ENCODE measurements at regions not wholly inside any gene's neighbourhood (a gene's known extent, or its start where the extent isn't known, plus 50 kb on each side); places are given as distances from the start of the nearest gene placed in this dataset.
"Not testable (repeated sequence)": the region's sequence is repeated elsewhere in the genome, so short reads cannot be mapped to it uniquely, and the experiment has no call there.

DNA sequence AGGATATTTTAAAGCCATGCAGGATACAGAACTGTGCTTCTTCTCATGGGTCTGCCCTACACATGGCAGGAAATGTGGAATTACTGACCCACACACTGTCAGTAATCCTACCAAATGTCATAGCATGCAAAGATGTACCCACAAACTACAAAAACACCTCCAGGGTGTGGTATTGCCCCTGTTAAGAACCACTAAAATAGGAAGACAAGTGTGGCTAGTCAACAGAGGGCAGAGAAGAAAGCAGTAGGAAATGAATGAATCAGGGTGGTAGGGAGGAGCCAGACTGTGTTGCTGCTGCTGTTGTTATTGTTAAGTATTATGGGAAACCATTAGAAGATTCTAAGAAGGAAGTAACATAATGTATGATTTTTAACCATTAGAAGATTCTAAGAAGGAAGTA is 556.7 kb upstream of the ACVR2A start:
- DNase-seq (ENCODE audit: low spot score), result no peak

DNA sequence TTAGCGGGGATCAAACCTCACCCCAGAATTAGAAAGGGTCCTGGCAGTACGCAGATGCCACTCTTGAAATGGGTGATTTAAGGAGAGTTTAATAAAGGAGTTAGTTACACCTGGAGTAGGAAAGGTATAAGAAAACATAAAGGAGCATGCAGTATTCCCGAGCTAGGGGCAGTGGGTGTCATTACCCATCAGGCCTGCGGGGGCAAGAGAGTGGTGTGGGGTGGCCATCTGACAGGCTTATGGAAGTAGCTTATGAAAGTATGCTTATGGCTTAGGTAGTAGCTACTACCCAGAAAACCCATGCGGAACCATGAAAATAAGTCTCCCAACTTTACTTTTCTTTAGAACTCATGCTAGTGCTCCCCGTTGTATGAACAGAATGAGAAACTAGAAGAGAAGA is 568.9 kb upstream of the ACVR2A start:
- no peak for DNase-seq (ENCODE audit: low spot score)

DNA sequence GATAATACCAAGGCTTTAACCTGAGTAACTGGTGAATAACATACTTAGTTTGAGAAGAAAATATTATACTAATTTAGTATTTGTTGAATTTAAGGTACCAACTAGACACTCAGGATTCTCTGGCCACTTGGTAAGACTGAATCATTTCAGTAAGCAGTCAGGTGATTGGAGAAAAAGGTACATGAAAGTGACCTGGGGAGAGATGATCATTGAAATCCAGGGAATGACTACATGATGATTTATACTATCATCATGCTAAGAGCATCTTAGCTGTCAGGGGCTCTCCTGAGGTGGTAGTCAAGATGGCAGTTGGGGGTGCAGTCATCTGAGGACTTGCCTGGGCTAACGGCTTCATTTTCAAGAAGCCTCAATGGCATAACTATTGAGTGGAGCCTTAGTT is 571.2 kb upstream of the ACVR2A start:
- DNase-seq (ENCODE audit: low spot score), result no peak

DNA sequence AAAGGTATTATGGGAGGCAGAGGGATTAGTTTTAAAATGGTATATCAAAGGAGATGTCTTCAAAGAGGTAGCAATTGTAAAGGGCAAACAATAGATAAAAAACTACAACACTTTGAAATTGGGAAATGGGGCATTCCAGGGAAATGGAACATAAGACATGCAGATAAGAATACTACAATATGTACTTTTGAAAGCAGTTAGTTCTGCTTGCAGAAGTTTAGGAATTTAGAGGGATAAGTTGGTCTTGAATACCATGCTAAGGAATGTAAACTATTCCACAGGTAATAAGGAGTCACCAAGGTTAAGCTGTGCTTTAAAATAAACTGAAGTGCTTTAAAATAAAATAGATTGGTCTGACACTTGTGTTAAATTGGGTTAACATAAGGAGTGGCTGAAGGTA is 571.7 kb upstream of the ACVR2A start:
- no peak for DNase-seq (ENCODE audit: low spot score)

DNA sequence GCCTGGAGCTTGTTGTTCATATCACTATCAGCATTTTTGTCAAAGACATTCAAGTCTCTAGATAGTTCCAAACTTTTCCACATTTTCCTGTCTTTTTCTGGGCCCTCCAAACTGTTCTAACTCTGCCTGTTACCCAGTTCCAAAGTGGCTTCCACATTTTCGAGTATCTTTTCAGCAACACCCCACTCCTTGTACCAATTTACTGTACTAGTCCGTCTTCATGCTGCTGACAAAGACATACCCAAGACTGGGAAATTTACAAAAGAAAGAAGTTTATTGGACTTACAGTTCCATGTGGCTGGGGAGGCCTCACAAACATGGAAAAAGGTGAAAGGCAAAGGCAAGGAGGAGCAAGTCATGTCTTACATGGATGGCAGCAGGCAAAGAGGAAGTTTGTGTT is 575.2 kb upstream of the ACVR2A start:
- DNase-seq (ENCODE audit: low spot score), result not testable (repeated sequence)

DNA sequence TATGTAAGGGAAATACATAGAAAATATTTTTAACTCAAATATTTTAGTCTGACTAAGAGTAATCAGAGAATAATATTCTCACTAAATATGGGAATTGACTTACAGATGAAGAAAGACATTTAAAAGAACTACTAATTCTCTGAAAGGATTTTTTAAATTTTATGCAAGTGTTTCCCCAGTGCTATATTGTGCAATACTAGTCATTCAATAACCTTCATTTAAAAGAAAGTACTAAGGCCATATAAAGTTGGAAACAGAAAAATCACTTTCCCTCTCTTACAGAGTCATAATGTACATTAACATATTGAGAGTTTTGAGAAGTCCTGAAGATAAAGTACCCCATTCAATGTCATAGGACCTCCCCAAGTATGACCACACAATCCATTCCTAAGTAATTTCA is 584.6 kb upstream of the ACVR2A start:
- no peak for DNase-seq (ENCODE audit: low spot score)

DNA sequence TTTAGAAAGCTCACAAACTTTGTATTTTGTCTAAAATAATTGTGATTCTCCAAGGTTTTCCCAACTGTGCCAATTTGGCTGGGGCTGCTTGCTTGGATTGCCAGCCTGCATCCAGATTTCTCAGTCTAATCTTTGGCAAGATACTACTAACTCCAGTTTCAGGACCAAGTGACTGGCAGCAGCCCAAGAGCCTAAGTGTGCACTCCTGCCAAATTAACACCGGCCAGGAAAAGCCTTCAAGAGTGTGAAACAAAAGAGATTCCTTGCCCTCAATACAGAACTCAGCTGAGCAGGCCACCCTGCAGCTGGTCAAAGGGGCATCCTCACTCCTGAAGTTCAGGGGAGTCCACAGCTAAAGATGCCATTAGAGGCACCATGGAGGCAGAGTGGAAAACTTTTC is 589.0 kb upstream of the ACVR2A start:
- DNase-seq (ENCODE audit: low spot score), result no peak

DNA sequence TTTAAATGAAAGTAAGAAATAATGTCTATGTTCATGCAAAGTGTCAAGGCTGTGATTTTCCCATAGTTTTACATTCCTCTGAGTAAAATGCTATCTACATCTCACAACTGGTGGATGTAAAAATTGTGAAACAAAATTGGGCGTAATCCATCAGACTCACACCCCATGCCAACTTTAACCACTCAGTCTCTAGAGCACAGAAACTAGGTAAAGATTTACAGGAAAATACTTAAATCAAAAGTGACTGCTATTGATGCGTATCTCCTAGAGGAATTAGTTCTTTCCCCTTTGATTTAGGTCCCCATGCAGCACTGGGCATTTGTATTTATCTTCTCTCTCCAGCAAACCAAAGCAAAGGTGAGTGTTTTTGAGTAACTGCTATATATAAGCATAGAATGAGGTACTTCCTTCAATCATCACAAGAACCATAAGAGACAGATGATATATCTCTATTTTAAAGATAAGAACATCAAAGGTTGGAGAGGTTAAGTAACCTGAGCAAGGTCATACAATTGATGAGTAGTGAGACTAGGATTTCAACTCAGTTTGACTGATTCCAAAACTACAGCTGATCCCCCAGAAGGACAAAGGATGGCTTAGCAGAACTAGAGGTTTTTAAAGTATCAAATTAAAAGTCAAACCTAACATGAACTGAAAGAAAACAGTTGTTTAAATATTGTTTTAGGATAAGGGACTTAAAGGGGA is 594.0 kb upstream of the ACVR2A start:
- no peak for DNase-seq (ENCODE audit: low spot score)

DNA sequence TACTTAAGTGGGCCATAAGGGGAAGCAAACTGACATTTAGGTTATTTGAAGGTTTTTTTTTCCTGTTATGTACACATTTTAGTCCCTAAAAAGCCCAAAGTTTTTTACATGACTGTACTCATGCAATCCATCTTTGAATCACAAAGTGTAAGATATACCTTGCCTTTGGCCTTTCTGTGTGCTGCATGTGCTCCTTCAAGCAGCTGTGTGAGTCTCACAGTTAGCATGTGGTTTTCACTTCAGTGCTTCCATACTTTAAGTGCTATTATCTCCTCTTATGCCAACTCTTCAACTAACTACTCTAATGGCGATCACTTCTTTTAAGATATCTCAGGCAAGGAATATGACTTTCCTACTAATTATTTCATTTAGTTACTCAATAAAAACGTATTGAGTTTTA is 597.1 kb upstream of the ACVR2A start:
- no peak for DNase-seq (ENCODE audit: low spot score)

DNA sequence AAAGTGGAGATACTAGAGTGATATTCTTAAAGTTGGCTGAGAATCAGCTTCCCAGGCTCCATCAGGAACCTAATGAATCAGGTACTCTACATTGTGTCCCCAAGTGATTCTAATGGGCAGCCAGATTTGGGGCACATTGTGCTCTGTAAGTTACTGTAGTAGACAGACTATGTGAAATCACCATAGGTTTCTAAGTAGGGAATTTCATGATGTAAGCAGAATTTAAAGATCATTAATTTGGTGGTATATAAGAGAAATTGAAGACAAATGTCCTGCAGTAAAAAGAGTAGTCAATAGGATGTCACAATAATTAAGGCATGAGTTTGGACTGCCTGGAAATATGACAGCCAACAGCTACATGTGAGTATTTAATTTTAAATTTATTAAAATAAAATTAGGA is 602.4 kb upstream of the ACVR2A start:
- no peak for DNase-seq (ENCODE audit: low spot score)

DNA sequence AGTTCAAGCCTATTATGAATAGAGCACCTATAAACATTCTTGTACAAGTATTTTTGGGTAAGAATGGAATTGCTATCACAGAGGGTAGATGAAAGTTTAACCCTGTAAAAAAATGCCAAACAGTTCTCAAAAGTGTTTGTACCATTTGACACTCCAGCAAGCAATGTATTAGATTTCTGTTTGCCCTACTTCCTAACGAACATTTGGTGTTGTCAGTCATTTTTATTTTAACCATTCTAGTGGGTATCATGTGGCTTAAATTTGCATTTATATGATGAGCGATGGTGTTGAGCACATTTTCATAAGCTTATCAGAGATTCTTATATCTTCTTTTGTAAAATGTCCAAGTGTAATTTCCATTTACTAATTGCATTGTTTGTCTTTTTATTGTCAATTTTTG is 608.2 kb upstream of the ACVR2A start:
- no peak for DNase-seq (ENCODE audit: low spot score)

DNA sequence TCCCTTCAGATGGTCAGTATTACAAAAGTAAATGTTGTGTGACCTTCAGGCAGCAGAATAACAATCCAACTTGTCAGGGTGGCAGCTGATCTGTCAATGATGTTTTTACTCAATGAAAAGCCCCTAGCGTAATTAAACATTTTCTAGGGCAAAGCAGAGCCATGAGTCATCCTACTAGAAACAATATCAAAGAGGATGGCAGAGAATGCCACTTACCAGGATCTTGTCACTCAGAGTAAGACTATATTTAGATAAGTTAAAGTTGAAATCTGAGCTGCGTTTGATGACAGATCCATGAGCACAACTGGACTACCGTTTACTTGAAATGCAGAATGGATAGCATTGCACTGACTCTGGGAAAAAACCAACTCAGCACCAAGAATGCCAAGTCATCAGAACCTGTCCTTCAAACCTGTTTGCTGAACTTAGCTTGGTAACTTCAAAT is 612.6 kb upstream of the ACVR2A start:
- DNase-seq (ENCODE audit: low spot score), result no peak

DNA sequence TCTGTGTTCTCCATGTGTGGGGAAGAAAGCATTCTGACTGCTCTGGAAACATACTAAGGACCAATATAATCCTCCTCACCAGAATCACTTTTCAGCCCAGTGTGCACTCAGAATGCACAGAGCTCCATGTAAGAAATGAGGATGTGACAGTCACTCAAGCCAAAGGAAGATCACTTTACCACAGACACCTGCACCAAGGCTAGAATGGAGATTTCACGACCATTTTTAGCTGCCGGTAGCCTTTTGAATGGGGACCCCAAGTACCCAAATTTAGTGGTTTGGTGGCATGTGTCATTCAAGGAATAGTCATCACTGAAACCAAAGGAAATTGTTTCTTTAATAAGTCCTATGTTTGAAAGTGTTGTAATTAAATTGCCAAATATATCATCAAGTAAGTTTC is 613.2 kb upstream of the ACVR2A start:
- DNase-seq (ENCODE audit: low spot score), result no peak

DNA sequence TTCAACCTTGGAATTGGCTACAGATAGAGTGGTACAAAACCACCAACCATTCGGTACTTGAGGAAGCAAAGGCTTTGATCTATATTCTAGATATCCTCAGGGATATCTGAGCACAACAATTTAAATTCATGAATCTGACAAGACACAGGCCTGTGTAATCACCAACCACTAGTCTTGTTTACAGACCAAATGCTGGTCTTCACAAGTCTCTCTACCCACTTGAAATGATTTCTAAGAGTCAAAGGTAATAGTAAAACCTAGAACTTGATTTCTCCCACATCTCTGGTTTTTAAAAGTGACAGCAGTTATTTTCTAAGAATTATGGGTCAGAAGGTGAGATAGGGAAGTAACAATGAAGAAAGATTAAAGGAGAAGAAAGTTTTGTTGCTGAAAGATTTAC is 613.7 kb upstream of the ACVR2A start:
- no peak for DNase-seq (ENCODE audit: low spot score)

DNA sequence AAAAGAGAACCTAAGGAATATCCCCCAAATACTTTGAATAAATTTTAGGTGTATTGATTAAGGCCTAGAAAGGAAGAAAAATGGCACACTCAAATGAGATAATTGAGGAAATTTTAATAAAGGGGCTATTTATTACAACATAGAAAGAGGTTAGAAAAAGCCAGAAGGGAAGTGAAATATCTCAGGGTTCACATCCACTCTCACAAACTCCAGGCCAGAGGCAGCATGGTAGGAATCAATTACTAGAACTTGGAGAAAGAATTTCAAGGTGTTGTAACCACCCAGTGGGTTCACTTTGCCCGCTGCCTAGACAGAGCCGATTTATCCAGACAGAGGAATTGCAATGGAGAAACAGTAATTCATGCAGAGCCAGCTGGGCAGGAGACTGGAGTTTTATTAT is 617.5 kb upstream of the ACVR2A start:
- no peak for DNase-seq (ENCODE audit: low spot score)

DNA sequence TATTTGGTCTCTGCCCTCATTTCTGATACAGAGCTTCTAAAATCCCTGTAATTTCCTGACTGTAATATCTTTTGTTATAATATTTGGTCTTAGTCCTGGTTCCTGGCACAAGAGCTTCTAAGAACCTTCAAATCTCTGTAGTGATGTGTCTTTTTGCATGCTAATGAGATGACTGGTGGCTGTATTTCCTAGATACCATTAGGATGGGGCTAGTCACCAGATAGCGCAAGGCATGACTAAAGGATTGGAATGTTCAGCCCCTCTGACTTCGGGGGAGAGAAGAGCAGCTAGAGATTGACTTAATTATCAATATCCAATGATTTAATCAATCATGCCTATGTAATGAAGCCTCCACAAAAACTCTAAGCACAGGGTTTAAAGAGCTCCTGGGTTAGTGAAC is 620.8 kb upstream of the ACVR2A start:
- no peak for DNase-seq (ENCODE audit: low spot score)

DNA sequence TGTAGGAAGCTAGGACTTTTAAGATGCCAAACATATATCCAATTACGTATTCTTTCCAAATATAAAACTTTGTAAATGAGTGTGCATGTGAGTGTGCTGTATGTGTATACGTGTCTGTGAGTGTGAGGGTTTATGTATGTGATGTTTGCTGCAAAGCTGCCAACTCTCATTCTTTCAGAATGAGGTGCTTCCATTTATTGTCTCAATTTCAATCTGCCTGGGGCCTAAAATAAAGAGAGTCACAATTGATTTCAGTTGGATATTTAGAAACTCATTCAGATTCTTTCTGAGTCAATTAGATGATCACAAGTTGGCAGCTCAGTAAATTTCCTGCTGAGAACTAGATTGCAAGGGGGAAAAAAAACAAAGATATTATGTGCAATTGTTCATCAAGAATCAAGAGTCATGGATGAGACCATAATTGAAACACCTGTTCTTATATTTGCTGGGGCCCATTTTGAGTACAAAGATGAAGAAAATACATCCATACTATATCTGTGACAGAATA is 621.2 kb upstream of the ACVR2A start:
- no peak for DNase-seq (ENCODE audit: low spot score)

DNA sequence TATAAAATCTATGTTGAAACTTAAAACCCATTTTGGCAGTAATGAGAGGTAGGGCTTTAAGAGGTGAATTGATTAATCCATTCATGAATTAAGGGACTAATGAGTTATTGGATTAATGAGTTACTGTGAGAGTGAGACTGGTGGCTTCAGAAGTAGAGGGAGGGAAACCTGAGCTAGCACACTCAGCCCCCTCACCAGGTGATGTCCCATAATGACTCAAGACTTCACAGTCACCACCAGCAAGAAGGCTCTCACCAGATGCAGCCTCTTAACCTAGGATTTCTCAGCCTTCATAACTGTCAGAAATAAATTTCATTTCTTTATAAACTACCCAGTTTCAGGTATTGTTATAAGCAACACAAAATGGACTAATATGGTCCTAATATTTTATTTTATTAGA is 621.7 kb upstream of the ACVR2A start:
- no peak for DNase-seq (ENCODE audit: low spot score)

DNA sequence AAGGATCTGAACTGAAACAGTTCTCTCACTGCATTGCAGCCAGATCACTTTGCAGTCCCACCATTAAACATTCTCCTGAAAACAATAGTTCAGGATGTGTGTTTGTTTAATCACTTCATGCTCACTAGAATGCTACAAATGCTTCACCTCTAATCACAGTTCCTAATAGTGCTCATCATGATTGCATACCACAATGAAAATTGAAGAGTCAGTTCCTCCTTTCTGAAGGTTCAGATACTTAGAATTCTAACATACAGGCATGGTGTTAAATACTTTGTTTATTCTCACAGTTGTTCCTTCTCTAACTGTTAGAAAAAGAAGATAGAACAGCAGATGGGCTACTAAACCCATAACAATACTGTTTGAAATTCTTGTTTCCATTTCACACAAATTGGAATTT is 622.3 kb upstream of the ACVR2A start:
- no peak for DNase-seq (ENCODE audit: low spot score)

DNA sequence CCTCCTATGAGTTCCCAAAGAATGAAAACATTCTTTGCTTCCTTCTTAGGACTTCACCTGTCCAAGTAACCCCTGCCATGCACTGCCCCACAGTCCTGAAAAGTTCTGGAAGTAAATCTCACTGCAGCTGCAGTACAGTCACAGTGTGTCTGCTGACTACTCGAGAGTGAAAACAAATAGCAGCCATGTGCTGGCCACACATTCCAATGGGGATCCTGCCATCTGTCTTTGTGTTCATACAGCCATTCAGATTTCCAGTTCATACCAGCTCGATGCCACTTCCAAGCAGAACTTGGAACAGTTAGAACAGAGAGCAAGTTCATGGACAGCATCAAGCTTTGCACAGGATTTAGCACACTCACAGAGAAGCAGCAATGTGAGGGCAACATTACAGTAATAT is 629.9 kb upstream of the ACVR2A start:
- DNase-seq (ENCODE audit: low spot score), result no peak

DNA sequence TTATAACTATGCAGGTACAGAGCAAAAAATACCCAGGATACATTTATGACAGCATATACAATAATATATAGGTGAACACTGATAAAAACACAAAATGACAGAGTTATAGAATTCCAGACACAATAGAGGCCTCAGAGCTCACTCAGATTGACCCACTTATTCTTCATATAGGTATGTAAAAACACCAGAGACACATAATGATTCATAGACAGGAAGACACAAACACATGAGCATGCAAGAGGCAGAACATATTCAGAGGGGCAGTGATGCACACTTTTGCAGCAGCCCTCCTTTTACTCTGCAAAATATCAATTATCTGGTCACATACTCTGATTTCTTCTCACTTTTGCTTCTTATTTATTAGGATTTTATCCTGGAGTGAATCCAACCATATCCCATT is 633.3 kb upstream of the ACVR2A start:
- DNase-seq (ENCODE audit: low spot score), result no peak

DNA sequence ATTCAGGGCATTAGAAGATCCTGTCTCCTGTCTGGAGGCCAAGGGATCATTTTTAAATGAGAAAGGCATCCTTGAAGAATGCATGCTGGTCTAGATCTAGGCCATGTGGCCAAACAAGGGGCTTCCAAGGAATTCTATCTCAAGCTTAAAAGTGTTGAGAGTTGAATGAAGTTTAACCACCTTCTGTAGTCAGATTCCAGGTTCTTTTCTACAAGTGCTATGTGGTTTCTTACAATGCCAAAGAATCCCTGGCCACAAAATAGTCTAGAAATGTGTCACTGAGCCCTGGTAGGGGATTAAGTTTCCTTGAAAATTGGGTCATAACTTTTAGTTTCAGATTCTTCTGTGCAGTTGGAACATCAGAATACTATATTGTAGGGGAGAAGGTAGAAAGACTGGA is 640.7 kb upstream of the ACVR2A start:
- no peak for DNase-seq (ENCODE audit: low spot score)

DNA sequence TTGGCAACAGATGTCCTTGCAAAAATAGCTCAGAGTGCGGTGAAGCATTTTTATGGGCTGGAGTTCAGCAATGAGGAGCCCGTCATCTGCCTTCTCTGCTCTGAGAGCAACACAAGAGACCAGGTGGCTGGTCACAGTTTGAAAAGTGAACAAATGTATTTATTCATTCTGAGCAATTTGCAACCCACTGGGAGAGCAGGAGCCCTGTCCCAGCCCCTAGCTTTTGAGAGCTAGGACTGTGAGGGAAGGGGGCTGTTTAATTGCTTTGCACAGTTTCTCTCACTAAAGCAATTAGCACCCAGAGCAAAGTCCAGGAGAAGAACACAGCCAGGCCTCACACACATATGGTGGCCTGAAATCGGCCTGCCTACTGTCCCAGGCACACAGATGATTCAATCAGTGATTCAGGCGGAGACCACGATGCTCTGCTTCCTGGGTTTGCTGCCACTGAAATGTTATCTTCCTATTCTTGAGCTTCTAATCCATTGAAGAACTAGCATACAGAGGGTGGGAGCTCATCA is 646.1 kb upstream of the ACVR2A start:
- no peak for DNase-seq (ENCODE audit: low spot score)

DNA sequence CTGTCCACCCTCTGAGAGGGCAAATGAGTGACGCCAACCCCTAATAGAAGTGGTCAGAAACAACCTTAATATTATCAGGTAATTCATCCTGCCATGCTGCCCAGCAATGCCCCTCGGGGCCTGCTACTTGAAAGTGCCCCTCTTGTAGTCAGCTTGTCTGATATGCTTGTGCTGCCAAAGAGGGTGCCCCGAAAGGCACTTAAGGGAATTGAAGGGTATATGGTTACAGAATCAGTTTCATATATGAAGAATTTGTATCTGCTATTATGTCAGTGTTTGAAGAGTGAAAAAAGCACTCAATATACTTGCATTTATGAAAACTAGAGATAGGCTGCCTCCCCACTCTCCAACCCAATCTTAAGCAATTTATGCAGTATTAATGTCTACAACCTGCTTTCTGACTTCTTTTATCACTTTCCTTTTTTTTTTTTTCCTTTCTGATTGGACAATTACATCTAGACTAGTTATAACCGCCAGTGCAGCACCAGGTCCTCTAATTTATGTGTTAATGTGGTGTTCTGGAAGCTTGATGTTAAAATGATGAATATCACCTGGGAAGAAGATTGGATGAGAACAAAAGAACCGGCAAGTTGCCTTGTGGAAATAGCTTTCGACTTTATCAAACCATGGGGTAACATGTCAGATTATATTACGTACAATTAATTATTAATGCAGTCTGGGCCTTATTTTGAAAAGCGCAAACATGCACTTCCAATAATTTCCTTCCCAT is 646.9 kb upstream of the ACVR2A start:
- DNase-seq (ENCODE audit: low spot score), result no peak

All from kidney capillary endothelial cell (primary cell).